ENCODE measurements at regions not wholly inside any gene's neighbourhood (a gene's known extent, or its start where the extent isn't known, plus 50 kb on each side); places are given as distances from the start of the nearest gene placed in this dataset.
A peak's percentile ranks its signal among the peaks of the same experiment; 100 is the strongest.

DNA sequence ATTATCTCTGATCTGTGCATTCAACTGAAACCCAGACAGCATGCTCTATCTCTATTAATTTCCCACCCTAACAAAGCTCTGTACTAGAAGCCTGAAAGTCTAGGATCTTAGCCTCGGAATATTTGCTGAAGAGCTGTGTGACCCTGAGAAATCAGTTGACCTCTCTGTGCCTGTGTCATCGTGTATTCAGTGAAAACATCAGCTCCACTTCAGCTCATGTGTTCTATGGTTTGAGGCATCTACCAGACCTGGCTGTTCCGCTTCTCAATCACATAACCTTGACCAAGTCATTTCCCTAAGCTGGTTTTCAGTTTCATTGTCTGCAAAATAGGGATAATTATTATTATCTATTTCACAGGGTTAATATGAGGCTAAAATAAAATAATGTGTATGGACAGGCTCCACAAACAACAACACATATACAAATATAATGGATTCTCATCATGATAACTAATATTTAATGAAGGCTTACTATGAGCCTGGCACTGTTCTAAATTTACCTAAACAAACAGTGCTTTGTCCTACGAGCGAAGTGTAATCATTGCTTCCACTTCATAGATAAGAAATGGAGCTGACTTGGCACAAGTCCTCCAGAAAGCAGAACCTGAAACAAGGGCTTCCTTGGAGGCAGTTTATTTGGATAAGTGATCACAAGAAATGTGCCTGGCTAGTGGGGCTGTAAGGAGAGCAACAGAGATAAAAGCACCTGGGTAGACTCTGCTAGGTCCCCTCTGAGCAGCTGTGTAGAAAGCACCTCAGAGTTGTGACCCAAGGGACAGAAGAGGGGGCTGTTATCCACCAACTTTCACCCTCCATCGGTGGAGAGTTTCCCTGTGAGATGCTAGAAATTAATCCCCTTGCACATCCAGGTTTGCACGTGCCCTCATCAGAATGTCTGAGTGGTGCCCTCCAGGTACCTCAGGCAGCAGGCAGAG lies 356.9 kb downstream of the RAB28 start:
- H3K36me3 ChIP-seq (ENCODE audit: control insufficient read depth in 3 of 3, insufficient read depth in 2 of 3, low read depth in 1 of 3, low read length in 3 of 3): no peaks in the 10 kb centered on the region
- no peak for FAIRE-seq
- no peaks in the 10 kb centered on the region for H3K4me1 ChIP-seq (ENCODE audit: control insufficient read depth in 3 of 3, insufficient read depth in 2 of 3, low read depth in 1 of 3, low read length in 2 of 3)
- H3K9me3 ChIP-seq (ENCODE audit: control insufficient read depth in 2 of 2, insufficient read depth in 1 of 2, low read depth in 1 of 2, low read length in 1 of 2): no peaks in the 10 kb centered on the region
- WGBS, 3 donors: 11 to 39% (median 18%) methylated on average over 7 of the region's 7 CpGs
- no peak overlapping the region for H3K27ac ChIP-seq (ENCODE audit: low read depth in 1 of 3, low read length in 2 of 3)
- DNase-seq: peak; percentile 8 to 34
- H3K27me3 ChIP-seq (ENCODE audit: control insufficient read depth in 3 of 3, insufficient read depth in 3 of 3, low read length in 3 of 3): no peaks in the 10 kb centered on the region
- no peak overlapping the region for H3K4me3 ChIP-seq (ENCODE audit: low read depth in 1 of 3, low read length in 3 of 3)

DNA sequence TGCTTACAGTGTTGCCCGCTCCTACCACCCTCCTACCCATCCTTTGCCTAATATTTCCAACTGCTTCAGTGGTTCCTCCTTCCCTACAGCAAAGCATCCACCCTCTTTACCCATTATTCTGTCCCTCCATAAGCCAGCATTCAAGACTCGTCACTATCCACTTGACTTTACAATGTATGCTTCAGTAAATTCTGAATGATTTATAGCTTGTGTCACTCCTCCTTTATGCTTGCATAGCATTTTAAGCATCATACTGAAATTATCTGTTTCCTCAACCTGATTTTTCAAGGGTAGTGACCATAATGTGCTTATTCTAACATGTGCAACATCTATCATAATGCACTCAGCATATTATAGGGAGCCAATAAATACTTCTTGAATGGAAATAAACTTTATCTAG lies 365.5 kb downstream of the RAB28 start:
- Histone ChIP-seq H3K36me3 (ENCODE audit: control insufficient read depth in 3 of 3, insufficient read depth in 2 of 3, low read depth in 1 of 3, low read length in 3 of 3) (no peaks in the 10 kb centered on the region), H3K27ac (ENCODE audit: low read depth in 1 of 3, low read length in 2 of 3) (no peak overlapping the region), H3K9me3 (ENCODE audit: control insufficient read depth in 2 of 2, insufficient read depth in 1 of 2, low read depth in 1 of 2, low read length in 1 of 2) (no peaks in the 10 kb centered on the region), H3K4me3 (ENCODE audit: low read depth in 1 of 3, low read length in 3 of 3) (no peak overlapping the region), H3K27me3 (ENCODE audit: control insufficient read depth in 3 of 3, insufficient read depth in 3 of 3, low read length in 3 of 3) (no peaks in the 10 kb centered on the region), H3K4me1 (ENCODE audit: control insufficient read depth in 3 of 3, insufficient read depth in 2 of 3, low read depth in 1 of 3, low read length in 2 of 3) (no peaks in the 10 kb centered on the region)
- DNase-seq (no peak), FAIRE-seq (no peak)
- WGBS, 3 donors: 64 to 86% (median 75%) methylated on average over 2 of the region's 2 CpGs

DNA sequence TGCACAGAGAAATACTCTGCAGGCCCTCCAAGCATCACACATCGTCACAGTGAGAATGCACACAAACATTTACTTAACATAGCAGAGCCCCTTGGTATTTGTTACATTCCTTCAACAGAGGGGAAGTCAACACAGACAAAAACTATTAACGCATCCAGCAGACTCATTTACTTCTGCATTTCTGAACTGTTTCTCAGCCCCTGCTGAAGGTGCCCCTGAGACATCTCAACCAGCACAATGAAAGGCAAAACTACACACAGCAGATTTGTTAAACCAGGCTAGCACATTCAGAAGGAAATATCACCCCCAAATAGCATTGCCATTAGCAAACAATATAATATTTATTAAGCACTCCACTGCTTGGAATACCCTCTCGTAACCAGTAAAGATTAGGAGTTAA lies 367.0 kb downstream of the RAB28 start:
- Histone ChIP-seq H3K36me3 (ENCODE audit: control insufficient read depth in 3 of 3, insufficient read depth in 2 of 3, low read depth in 1 of 3, low read length in 3 of 3) (no peaks in the 10 kb centered on the region), H3K4me3 (ENCODE audit: low read depth in 1 of 3, low read length in 3 of 3) (no peak overlapping the region), H3K27me3 (ENCODE audit: control insufficient read depth in 3 of 3, insufficient read depth in 3 of 3, low read length in 3 of 3) (no peaks in the 10 kb centered on the region), H3K9me3 (ENCODE audit: control insufficient read depth in 2 of 2, insufficient read depth in 1 of 2, low read depth in 1 of 2, low read length in 1 of 2) (no peaks in the 10 kb centered on the region), H3K27ac (ENCODE audit: low read depth in 1 of 3, low read length in 2 of 3) (no peak overlapping the region), H3K4me1 (ENCODE audit: control insufficient read depth in 3 of 3, insufficient read depth in 2 of 3, low read depth in 1 of 3, low read length in 2 of 3) (no peaks in the 10 kb centered on the region)
- no peak for DNase-seq
- FAIRE-seq: no peak
- 52 to 82% (median 64%) methylated on average over 3 of the region's 3 CpGs for WGBS, 3 donors

DNA sequence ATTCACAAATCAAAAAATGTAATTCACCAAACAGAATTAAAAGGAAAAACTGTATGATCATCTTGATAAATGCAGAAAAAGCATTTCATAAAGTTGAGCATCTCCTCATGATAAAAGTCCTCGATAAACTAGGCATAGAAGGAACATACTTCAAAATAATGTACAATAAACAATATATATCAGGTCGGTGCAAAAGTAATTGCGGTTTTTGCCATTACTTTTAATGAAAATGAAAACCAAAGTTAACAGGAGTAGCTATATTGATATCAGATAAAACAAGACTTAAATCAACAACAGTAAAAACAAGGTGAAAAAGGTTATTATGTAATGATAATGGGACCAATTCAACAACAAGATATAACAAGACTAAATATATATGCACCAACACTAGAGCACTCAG lies 372.1 kb downstream of the RAB28 start:
- Histone ChIP-seq H3K27me3 (ENCODE audit: control insufficient read depth in 3 of 3, insufficient read depth in 3 of 3, low read length in 3 of 3) (no peaks in the 10 kb centered on the region), H3K4me3 (ENCODE audit: low read depth in 1 of 3, low read length in 3 of 3) (no peak overlapping the region), H3K9me3 (ENCODE audit: control insufficient read depth in 2 of 2, insufficient read depth in 1 of 2, low read depth in 1 of 2, low read length in 1 of 2) (peaks cover 0 to 7% of the 10 kb centered on the region in 2 donors), H3K4me1 (ENCODE audit: control insufficient read depth in 3 of 3, insufficient read depth in 2 of 3, low read depth in 1 of 3, low read length in 2 of 3) (no peaks in the 10 kb centered on the region), H3K27ac (ENCODE audit: low read depth in 1 of 3, low read length in 2 of 3) (no peak overlapping the region), H3K36me3 (ENCODE audit: control insufficient read depth in 3 of 3, insufficient read depth in 2 of 3, low read depth in 1 of 3, low read length in 3 of 3) (no peaks in the 10 kb centered on the region)
- DNase-seq (no peak), FAIRE-seq (peak; percentile 59)
- 87 to 93% (median 92%) methylated on average over 3 of the region's 3 CpGs for WGBS, 3 donors

DNA sequence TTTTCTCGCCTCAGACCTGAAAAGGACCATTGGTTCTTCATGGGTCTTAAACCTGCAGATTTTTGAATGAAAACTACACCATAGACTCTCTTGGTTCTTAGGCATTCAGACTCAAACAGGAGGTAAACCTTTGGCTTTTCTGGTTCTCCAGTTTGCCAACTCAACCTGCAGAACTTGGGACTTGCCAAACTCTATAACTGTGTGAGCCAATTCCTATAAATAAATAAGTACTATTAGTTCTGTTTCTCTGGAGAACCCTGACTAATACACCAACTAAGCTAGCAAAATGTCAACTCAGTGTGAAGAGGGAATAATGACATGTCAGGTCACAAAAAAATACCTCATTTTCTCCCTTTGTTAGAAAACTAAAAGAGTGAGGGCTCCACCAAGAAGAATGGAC lies 374.6 kb downstream of the RAB28 start:
- WGBS, 3 donors: 72 to 84% (median 81%) methylated on average over 1 of the region's 1 CpG
- DNase-seq (no peak), FAIRE-seq (no peak)
- H3K36me3 ChIP-seq (ENCODE audit: control insufficient read depth in 3 of 3, insufficient read depth in 2 of 3, low read depth in 1 of 3, low read length in 3 of 3): no peaks in the 10 kb centered on the region
- no peak overlapping the region for H3K27ac ChIP-seq (ENCODE audit: low read depth in 1 of 3, low read length in 2 of 3)
- no peaks in the 10 kb centered on the region for H3K4me1 ChIP-seq (ENCODE audit: control insufficient read depth in 3 of 3, insufficient read depth in 2 of 3, low read depth in 1 of 3, low read length in 2 of 3)
- H3K4me3 ChIP-seq (ENCODE audit: low read depth in 1 of 3, low read length in 3 of 3): no peak overlapping the region
- H3K9me3 ChIP-seq (ENCODE audit: control insufficient read depth in 2 of 2, insufficient read depth in 1 of 2, low read depth in 1 of 2, low read length in 1 of 2): peaks cover 0 to 10% of the 10 kb centered on the region in 2 donors
- no peaks in the 10 kb centered on the region for H3K27me3 ChIP-seq (ENCODE audit: control insufficient read depth in 3 of 3, insufficient read depth in 3 of 3, low read length in 3 of 3)

DNA sequence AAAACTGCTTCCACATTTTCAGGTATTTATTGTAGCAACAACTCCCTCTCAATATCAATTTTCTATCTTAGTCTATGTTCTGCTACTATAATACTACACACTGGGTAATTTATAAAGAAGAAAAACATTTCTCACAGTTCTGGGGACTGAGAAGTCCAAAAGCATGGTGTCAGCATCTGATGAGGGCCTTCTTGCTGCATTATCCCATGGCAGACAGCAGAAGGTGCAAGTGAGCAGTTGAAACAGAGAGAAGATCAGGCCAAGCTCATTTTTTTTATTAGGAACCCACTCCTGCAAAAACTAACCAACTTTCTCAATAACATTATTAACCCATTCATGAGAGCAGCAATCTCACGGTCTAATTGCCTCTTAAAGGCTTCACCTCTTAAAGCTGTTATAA lies 376.0 kb downstream of the RAB28 start:
- no peak for FAIRE-seq
- WGBS, 3 donors: 80 to 92% (median 89%) methylated on average over 1 of the region's 1 CpG
- no peaks in the 10 kb centered on the region for H3K27me3 ChIP-seq (ENCODE audit: control insufficient read depth in 3 of 3, insufficient read depth in 3 of 3, low read length in 3 of 3)

DNA sequence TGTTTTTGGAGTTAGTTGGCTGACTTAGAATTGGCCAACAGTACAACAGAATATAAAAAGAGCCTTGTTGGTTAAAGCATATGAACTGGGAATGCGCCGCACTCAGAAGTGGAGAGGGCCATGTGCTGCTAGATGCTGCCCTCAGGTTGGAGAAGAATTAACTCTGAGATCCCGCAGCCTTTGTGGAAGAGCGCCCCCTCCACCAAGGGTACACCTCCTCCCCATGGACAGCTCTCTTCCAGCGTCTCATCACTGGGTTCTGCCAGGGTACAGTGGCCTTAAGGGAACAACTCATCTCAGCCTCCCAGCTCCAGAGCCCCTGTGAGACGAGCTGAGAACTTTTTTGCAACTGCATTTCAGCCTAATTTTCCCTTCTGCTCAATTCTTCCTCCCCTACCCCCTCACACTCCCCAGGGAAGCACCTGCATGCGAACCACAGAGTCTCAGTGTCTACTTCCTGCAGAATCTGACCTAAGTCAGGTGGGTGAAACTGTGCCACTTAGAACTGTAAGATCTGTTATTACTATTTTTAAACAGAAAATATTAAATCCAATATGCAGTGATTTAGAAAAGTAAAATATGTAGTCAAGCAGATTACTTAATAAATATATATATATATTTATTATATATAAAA lies 380.6 kb downstream of the RAB28 start:
- Histone ChIP-seq H3K9me3 (ENCODE audit: control insufficient read depth in 2 of 2, insufficient read depth in 1 of 2, low read depth in 1 of 2, low read length in 1 of 2) (peaks cover 0 to 14% of the 10 kb centered on the region in 2 donors), H3K4me1 (ENCODE audit: control insufficient read depth in 3 of 3, insufficient read depth in 2 of 3, low read depth in 1 of 3, low read length in 2 of 3) (no peaks in the 10 kb centered on the region), H3K27me3 (ENCODE audit: control insufficient read depth in 3 of 3, insufficient read depth in 3 of 3, low read length in 3 of 3) (no peaks in the 10 kb centered on the region), H3K36me3 (ENCODE audit: control insufficient read depth in 3 of 3, insufficient read depth in 2 of 3, low read depth in 1 of 3, low read length in 3 of 3) (no peaks in the 10 kb centered on the region), H3K27ac (ENCODE audit: low read depth in 1 of 3, low read length in 2 of 3) (no peak overlapping the region), H3K4me3 (ENCODE audit: low read depth in 1 of 3, low read length in 3 of 3) (no peak overlapping the region)
- no peak for FAIRE-seq
- WGBS, 3 donors: 75 to 87% (median 79%) methylated on average over 7 of the region's 7 CpGs
- no peak for DNase-seq

More for the DNA sequence above, 376.0 kb downstream of the RAB28 start:
- no peaks in the 10 kb centered on the region for H3K36me3 ChIP-seq (ENCODE audit: control insufficient read depth in 3 of 3, insufficient read depth in 2 of 3, low read depth in 1 of 3, low read length in 3 of 3)
- no peak overlapping the region for H3K4me3 ChIP-seq (ENCODE audit: low read depth in 1 of 3, low read length in 3 of 3)
- peaks cover 0 to 10% of the 10 kb centered on the region in 2 donors for H3K9me3 ChIP-seq (ENCODE audit: control insufficient read depth in 2 of 2, insufficient read depth in 1 of 2, low read depth in 1 of 2, low read length in 1 of 2)
- H3K27ac ChIP-seq (ENCODE audit: low read depth in 1 of 3, low read length in 2 of 3): no peak overlapping the region
- no peak for DNase-seq
- no peaks in the 10 kb centered on the region for H3K4me1 ChIP-seq (ENCODE audit: control insufficient read depth in 3 of 3, insufficient read depth in 2 of 3, low read depth in 1 of 3, low read length in 2 of 3)

DNA sequence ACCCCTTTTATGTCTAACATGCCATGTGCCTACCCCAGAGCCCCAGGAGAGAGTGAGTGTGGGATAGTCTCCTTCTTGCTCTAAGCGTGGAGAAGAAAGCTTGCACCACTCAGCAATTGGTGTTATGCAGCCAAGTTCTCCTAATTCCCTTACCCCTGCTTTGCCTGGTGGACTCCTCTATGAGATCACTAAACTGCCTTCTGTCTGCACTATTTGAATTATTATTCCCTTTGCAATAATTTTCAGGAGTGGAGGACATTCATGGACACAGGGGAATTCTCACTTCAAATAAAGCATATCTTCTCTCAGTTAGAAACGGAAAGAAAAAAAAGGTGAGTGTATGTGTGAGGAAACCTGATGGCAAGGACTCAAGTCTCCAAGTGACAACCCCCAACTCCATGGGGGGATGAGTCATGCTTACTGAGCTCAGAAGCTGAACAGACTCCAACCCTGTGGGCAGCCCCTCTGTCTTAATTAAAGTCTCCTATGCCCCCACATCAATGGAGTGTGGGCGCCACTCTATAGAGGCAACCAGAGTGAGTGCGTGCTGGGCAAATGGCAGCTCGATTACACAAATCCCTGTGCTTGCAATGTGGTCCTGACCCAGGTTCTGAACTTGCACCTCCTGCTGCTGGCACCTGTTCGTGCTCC lies 381.9 kb downstream of the RAB28 start:
- Histone ChIP-seq H3K27ac (ENCODE audit: low read depth in 1 of 3, low read length in 2 of 3) (no peak overlapping the region), H3K9me3 (ENCODE audit: control insufficient read depth in 2 of 2, insufficient read depth in 1 of 2, low read depth in 1 of 2, low read length in 1 of 2) (peaks cover 0 to 9% of the 10 kb centered on the region in 2 donors), H3K4me3 (ENCODE audit: low read depth in 1 of 3, low read length in 3 of 3) (no peak overlapping the region), H3K4me1 (ENCODE audit: control insufficient read depth in 3 of 3, insufficient read depth in 2 of 3, low read depth in 1 of 3, low read length in 2 of 3) (no peaks in the 10 kb centered on the region), H3K27me3 (ENCODE audit: control insufficient read depth in 3 of 3, insufficient read depth in 3 of 3, low read length in 3 of 3) (no peaks in the 10 kb centered on the region), H3K36me3 (ENCODE audit: control insufficient read depth in 3 of 3, insufficient read depth in 2 of 3, low read depth in 1 of 3, low read length in 3 of 3) (no peaks in the 10 kb centered on the region)
- 81 to 90% (median 89%) methylated on average over 6 of the region's 6 CpGs for WGBS, 3 donors
- DNase-seq (no peak), FAIRE-seq (no peak)

Data from small intestine (tissue), 7 donors.